CD14-positive monocyte (primary cell): ENCODE measurements at regions not wholly inside any gene's neighbourhood (a gene's known extent, or its start where the extent isn't known, plus 50 kb on each side); places are given as distances from the start of the nearest gene placed in this dataset.

ENCODE experiments used
- DNase-seq, 3 donors: peaks; one replicate each; pipeline ENCODE4 v3.0.0-alpha.2; 2011 to 2022
- H2AFZ ChIP-seq: 2 replicates; pipeline ENCODE4 v1.6.0; 2012; ENCODE audit warnings: mild to moderate bottlenecking, low read depth, low read length, inconsistent platforms; ENCODE audit not compliant: insufficient read depth, poor library complexity, severe bottlenecking
- H3K27ac ChIP-seq, 2 donors: 1 replicate in 1 of 2; 2 replicates in 1 of 2; pipeline ENCODE4 v1.5.1; 2012 to 2013; ENCODE audit warnings: low read length in 2 of 2, control low read depth in 1 of 2, inconsistent platforms in 1 of 2, low read depth in 1 of 2, mild to moderate bottlenecking in 1 of 2
- H3K27me3 ChIP-seq, 2 donors: one replicate each; pipeline versions ENCODE4 v1.6.0 to v1.6.1; 2011 to 2013; ENCODE audit warnings: low read length in 2 of 2; ENCODE audit not compliant: control insufficient read depth in 2 of 2, insufficient read depth in 2 of 2
- H3K36me3 ChIP-seq, 2 donors: replicated peaks in 1 of 2; 1 replicate in 1 of 2; 2 replicates in 1 of 2; pipeline versions ENCODE4 v1.5.1 to v1.6.1; 2012 to 2013; ENCODE audit warnings: low read length in 2 of 2, control low read depth in 1 of 2, inconsistent platforms in 1 of 2, mild to moderate bottlenecking in 1 of 2; ENCODE audit not compliant: insufficient read depth in 2 of 2, control insufficient read depth in 1 of 2
- H3K4me1 ChIP-seq, 2 donors: 1 replicate in 1 of 2; 2 replicates in 1 of 2; pipeline versions ENCODE4 v1.5.1 to v1.6.1; 2012 to 2013; ENCODE audit warnings: low read length in 2 of 2, control low read depth in 1 of 2, inconsistent platforms in 1 of 2, mild to moderate bottlenecking in 1 of 2, moderate library complexity in 1 of 2; ENCODE audit not compliant: insufficient read depth in 2 of 2, control insufficient read depth in 1 of 2
- H3K4me2 ChIP-seq: replicated peaks from 2 replicates; pipeline ENCODE3; 2012; ENCODE audit warnings: low read length, moderate library complexity, mild to moderate bottlenecking; ENCODE audit not compliant: poor library complexity, severe bottlenecking; ENCODE audit errors: extremely low read depth
- H3K4me3 ChIP-seq, 3 experiments: fragments of 200-600 bp in 1 of 3; sonication (generic) in 1 of 3; replicated peaks in 1 of 3; 1 replicate in 2 of 3; 2 replicates in 1 of 3; pipeline ENCODE4 v1.5.1; 2011 to 2013; ENCODE audit warnings: low read length in 3 of 3, mild to moderate bottlenecking in 3 of 3, control low read depth in 2 of 3, low read depth in 2 of 3, inconsistent platforms in 1 of 3, moderate library complexity in 1 of 3
- H3K79me2 ChIP-seq: 2 replicates; pipeline ENCODE4 v1.6.0; 2012; ENCODE audit warnings: mild to moderate bottlenecking, control low read depth, inconsistent platforms, low read length, moderate library complexity; ENCODE audit not compliant: insufficient read depth
- H3K9ac ChIP-seq: 2 replicates; pipeline ENCODE4 v1.6.0; 2017; ENCODE audit warnings: low read length, mild to moderate bottlenecking; ENCODE audit not compliant: insufficient read depth, poor library complexity, severe bottlenecking
- H3K9me3 ChIP-seq, 2 donors: replicated peaks in 1 of 2; 1 replicate in 1 of 2; 2 replicates in 1 of 2; pipeline versions ENCODE4 v1.5.1 to v1.6.1; 2012 to 2013; ENCODE audit warnings: low read length in 2 of 2, control low read depth in 1 of 2; ENCODE audit not compliant: control insufficient read depth in 1 of 2, insufficient read depth in 1 of 2
- H4K20me1 ChIP-seq: 2 replicates; pipeline ENCODE4 v1.6.0; 2012; ENCODE audit warnings: mild to moderate bottlenecking, low read length, control low read depth, moderate library complexity; ENCODE audit not compliant: insufficient read depth
- H3K27ac Mint-ChIP-seq, 7 donors: one replicate each; pipeline ENCODE4 v1.8.0; 2020; ENCODE audit warnings: mild to moderate bottlenecking in 7 of 7, mixed read lengths in 7 of 7, moderate library complexity in 6 of 7, inconsistent platforms in 2 of 7
- H3K27me3 Mint-ChIP-seq, 3 donors: one replicate each; pipeline ENCODE4 v1.8.0; 2021 to 2022; ENCODE audit warnings: low read depth in 3 of 3, mild to moderate bottlenecking in 3 of 3, mixed read lengths in 3 of 3, moderate library complexity in 3 of 3, inconsistent platforms in 1 of 3
- H3K36me3 Mint-ChIP-seq, 2 donors: one replicate each; pipeline ENCODE4 v1.8.0; 2020; ENCODE audit warnings: mixed read lengths in 2 of 2, inconsistent platforms in 1 of 2, mild to moderate bottlenecking in 1 of 2
- H3K4me1 Mint-ChIP-seq: one replicate; pipeline ENCODE4 v1.8.0; 2020; ENCODE audit warnings: mild to moderate bottlenecking, mixed read lengths
- H3K4me3 Mint-ChIP-seq, 2 donors: one replicate each; pipeline ENCODE4 v1.8.0; 2020; ENCODE audit warnings: mild to moderate bottlenecking in 2 of 2, mixed read lengths in 2 of 2, moderate library complexity in 1 of 2
- H3K9me3 Mint-ChIP-seq, 7 donors: one replicate each; pipeline ENCODE4 v1.8.0; 2020 to 2022; ENCODE audit warnings: mixed read lengths in 7 of 7, mild to moderate bottlenecking in 6 of 7, moderate library complexity in 6 of 7, inconsistent platforms in 2 of 7
- CTCF ChIP-seq: fragments of 200-600 bp; IDR thresholded peaks from one replicate; pipeline ENCODE4 v1.8.0; 2022; ENCODE audit warnings: antibody characterized with exemption, mild to moderate bottlenecking
- WGBS: methylation state at CpG from one replicate; pipeline ENCODE4 v1.1.5; 2013; ENCODE audit warnings: missing lambda C conversion rate; ENCODE audit not compliant: insufficient coverage; 5-methylcytosine and 5-hydroxymethylcytosine counted together
- intact Hi-C, 2 donors: fragments of 100-400 bp; cut with micrococcal nuclease; formaldehyde crosslinking; loops; one replicate each; pipeline versions ENCODE4 v1.15.0 to v1.15.1; 2023

- no peaks in the 10 kb centered on the region for H4K20me1 ChIP-seq
- no peak overlapping the region for H2AFZ ChIP-seq
- H3K27me3 ChIP-seq = no peaks in the 10 kb centered on the region
- 0% methylated on average over 3 of the region's 8 CpGs for WGBS
- H3K79me2 ChIP-seq = no peaks in the 10 kb centered on the region
- peaks cover under 1 to 8% (median 2%) of the 10 kb centered on the region in 3 donors for H3K27me3 Mint-ChIP-seq
- no peaks in the 10 kb centered on the region for H3K36me3 ChIP-seq
- H3K36me3 Mint-ChIP-seq = no peaks in the 10 kb centered on the region
- peak overlapping the region; percentile 23 to 78 (median 50) for H3K27ac Mint-ChIP-seq
- H3K4me2 ChIP-seq = peak overlapping the region; percentile 19
- H3K27ac ChIP-seq = peak overlapping the region; percentile 23 to 59
- no peak for TF ChIP-seq CTCF
- H3K4me3 ChIP-seq = no peak overlapping the region
- peaks cover 19% of the 10 kb centered on the region for H3K4me1 Mint-ChIP-seq
- peaks cover 14 to 16% of the 10 kb centered on the region in 2 donors for H3K4me1 ChIP-seq
- peak overlapping the region; percentile 29 to 69 for H3K4me3 Mint-ChIP-seq
- no peaks in the 10 kb centered on the region for H3K9me3 ChIP-seq
- intact Hi-C loops = no loop called here
- peak; percentile 24 to 65 (median 32) for DNase-seq
- H3K9ac ChIP-seq = no peak overlapping the region
- H3K9me3 Mint-ChIP-seq = peaks cover 0 to 7% (median 5%) of the 10 kb centered on the region in 7 donors
These were observed 221.0 kb upstream of the KLF6 start for GRCh38 chr10:4006051-4006450.

GRCh38 chr10:4004990-4005389 is 220.0 kb upstream of the KLF6 start:
- Histone ChIP-seq H2AFZ (no peak overlapping the region), H3K4me3 (no peak overlapping the region), H3K36me3 (no peaks in the 10 kb centered on the region), H3K9me3 (no peaks in the 10 kb centered on the region), H3K27me3 (no peaks in the 10 kb centered on the region), H3K4me2 (no peak overlapping the region), H3K4me1 (peaks cover 14 to 16% of the 10 kb centered on the region in 2 donors), H3K79me2 (no peaks in the 10 kb centered on the region), H4K20me1 (no peaks in the 10 kb centered on the region), H3K27ac (no peak overlapping the region), H3K9ac (no peak overlapping the region)
- Mint-ChIP-seq H3K4me3 (no peak overlapping the region), H3K36me3 (no peaks in the 10 kb centered on the region), H3K27ac (no peak overlapping the region), H3K9me3 (peaks cover 5 to 14% (median 8%) of the 10 kb centered on the region in 7 donors), H3K27me3 (peaks cover 3 to 11% (median 3%) of the 10 kb centered on the region in 3 donors), H3K4me1 (peaks cover 19% of the 10 kb centered on the region)
- no peak for DNase-seq
- intact Hi-C loops = no loop called here
- WGBS = 100% methylated on average over 2 of the region's 8 CpGs
- TF ChIP-seq CTCF = no peak
